K562 (cell line): ENCODE measurements at regions not wholly inside any gene's neighbourhood (a gene's known extent, or its start where the extent isn't known, plus 50 kb on each side); places are given as distances from the start of the nearest gene placed in this dataset.

ENCODE experiments used
- BRD9 ChIP-seq: fragments of 450-650 bp; IDR thresholded peaks from 2 replicates; pipeline ENCODE4 v1.6.1; 2018; ENCODE audit warnings: low read depth; ENCODE audit not compliant: partially characterized antibody
- L3MBTL2 ChIP-seq: fragments of 450-650 bp; IDR thresholded peaks from 2 replicates; pipeline ENCODE4 v1.6.1; 2016; ENCODE audit warnings: mild to moderate bottlenecking, moderate library complexity
- POLR3A ChIP-seq: IDR thresholded peaks from 2 replicates; pipeline ENCODE4 v1.6.1; 2011; ENCODE audit warnings: borderline replicate concordance, mild to moderate bottlenecking, moderate library complexity; ENCODE audit not compliant: insufficient read length, insufficient read depth; ENCODE audit errors: extremely low read depth
- PRMT5 ChIP-seq: sonication (generic); formaldehyde crosslinking; IDR thresholded peaks from 2 replicates; pipeline ENCODE4 v1.5.0; 2020; ENCODE audit warnings: missing genetic modification reagents
- ZNF695 ChIP-seq: fragments of 450-650 bp; formaldehyde crosslinking; IDR thresholded peaks from 2 replicates; pipeline ENCODE4 v1.4.0; 2020; ENCODE audit warnings: mild to moderate bottlenecking, moderate library complexity
- TF ChIP-seq, protein P1 (sequence below): fragments of 450-650 bp; IDR thresholded peaks from 2 replicates; pipeline ENCODE4 v1.6.1; 2016; ENCODE audit warnings: mild to moderate bottlenecking, moderate library complexity
- TF ChIP-seq, protein P2 (sequence below): fragments of 450-650 bp; formaldehyde crosslinking; IDR thresholded peaks from 2 replicates; pipeline ENCODE4 v1.4.0; 2020; ENCODE audit warnings: mild to moderate bottlenecking, moderate library complexity

DNA sequence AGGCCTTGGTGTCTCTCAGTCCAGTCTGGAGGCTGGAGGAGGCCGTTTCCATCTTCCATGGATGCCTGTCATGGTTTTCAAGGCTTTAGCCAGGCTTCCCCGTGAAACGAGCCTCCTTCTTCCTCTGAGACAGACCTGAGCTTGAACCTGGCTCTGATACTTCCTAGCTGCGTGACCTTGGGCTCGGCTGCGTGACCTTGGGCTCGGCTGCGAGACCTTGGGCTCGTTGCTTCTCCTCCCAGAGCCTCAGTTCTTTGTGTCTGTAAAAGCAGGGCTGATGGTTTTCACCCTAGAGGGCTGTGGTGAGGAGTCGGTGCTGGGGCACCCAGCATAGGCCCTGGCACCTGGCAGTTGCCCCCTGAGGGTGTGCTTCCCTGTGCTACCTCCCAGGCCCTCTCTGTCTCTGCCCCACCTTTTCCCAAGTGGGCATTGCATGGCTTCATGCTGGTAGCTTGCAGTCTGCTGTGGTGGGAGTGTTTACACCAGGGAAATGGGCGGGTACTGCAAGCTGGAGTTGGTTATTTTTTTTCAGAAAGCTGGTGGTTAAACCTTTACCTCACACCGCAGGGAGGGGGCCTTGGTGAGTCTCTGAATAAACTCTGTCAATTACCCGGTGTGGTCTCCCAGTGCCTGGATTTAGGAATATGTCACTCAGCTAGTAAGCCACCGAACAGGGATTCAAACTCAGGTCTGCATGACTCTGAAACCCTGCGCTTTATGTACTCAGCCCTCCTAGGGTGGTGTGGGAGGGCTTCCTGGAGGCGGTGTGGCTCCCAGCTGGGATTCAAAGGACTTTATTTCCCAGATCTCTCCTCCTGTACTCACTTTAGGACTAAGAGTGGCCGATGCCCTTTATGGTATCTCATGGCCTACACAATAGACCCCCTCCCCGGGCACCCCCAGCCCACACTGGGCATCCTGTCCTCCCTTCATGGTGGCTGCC is 129.0 kb upstream of the CIBAR2 start (continued):
- TF ChIP-seq, protein P1, sequence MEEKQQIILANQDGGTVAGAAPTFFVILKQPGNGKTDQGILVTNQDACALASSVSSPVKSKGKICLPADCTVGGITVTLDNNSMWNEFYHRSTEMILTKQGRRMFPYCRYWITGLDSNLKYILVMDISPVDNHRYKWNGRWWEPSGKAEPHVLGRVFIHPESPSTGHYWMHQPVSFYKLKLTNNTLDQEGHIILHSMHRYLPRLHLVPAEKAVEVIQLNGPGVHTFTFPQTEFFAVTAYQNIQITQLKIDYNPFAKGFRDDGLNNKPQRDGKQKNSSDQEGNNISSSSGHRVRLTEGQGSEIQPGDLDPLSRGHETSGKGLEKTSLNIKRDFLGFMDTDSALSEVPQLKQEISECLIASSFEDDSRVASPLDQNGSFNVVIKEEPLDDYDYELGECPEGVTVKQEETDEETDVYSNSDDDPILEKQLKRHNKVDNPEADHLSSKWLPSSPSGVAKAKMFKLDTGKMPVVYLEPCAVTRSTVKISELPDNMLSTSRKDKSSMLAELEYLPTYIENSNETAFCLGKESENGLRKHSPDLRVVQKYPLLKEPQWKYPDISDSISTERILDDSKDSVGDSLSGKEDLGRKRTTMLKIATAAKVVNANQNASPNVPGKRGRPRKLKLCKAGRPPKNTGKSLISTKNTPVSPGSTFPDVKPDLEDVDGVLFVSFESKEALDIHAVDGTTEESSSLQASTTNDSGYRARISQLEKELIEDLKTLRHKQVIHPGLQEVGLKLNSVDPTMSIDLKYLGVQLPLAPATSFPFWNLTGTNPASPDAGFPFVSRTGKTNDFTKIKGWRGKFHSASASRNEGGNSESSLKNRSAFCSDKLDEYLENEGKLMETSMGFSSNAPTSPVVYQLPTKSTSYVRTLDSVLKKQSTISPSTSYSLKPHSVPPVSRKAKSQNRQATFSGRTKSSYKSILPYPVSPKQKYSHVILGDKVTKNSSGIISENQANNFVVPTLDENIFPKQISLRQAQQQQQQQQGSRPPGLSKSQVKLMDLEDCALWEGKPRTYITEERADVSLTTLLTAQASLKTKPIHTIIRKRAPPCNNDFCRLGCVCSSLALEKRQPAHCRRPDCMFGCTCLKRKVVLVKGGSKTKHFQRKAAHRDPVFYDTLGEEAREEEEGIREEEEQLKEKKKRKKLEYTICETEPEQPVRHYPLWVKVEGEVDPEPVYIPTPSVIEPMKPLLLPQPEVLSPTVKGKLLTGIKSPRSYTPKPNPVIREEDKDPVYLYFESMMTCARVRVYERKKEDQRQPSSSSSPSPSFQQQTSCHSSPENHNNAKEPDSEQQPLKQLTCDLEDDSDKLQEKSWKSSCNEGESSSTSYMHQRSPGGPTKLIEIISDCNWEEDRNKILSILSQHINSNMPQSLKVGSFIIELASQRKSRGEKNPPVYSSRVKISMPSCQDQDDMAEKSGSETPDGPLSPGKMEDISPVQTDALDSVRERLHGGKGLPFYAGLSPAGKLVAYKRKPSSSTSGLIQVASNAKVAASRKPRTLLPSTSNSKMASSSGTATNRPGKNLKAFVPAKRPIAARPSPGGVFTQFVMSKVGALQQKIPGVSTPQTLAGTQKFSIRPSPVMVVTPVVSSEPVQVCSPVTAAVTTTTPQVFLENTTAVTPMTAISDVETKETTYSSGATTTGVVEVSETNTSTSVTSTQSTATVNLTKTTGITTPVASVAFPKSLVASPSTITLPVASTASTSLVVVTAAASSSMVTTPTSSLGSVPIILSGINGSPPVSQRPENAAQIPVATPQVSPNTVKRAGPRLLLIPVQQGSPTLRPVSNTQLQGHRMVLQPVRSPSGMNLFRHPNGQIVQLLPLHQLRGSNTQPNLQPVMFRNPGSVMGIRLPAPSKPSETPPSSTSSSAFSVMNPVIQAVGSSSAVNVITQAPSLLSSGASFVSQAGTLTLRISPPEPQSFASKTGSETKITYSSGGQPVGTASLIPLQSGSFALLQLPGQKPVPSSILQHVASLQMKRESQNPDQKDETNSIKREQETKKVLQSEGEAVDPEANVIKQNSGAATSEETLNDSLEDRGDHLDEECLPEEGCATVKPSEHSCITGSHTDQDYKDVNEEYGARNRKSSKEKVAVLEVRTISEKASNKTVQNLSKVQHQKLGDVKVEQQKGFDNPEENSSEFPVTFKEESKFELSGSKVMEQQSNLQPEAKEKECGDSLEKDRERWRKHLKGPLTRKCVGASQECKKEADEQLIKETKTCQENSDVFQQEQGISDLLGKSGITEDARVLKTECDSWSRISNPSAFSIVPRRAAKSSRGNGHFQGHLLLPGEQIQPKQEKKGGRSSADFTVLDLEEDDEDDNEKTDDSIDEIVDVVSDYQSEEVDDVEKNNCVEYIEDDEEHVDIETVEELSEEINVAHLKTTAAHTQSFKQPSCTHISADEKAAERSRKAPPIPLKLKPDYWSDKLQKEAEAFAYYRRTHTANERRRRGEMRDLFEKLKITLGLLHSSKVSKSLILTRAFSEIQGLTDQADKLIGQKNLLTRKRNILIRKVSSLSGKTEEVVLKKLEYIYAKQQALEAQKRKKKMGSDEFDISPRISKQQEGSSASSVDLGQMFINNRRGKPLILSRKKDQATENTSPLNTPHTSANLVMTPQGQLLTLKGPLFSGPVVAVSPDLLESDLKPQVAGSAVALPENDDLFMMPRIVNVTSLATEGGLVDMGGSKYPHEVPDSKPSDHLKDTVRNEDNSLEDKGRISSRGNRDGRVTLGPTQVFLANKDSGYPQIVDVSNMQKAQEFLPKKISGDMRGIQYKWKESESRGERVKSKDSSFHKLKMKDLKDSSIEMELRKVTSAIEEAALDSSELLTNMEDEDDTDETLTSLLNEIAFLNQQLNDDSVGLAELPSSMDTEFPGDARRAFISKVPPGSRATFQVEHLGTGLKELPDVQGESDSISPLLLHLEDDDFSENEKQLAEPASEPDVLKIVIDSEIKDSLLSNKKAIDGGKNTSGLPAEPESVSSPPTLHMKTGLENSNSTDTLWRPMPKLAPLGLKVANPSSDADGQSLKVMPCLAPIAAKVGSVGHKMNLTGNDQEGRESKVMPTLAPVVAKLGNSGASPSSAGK, result no peak
- TF ChIP-seq BRD9, result no peak
- no peak for TF ChIP-seq L3MBTL2
- TF ChIP-seq ZNF695 (CRISPR knock-in tag), result no peak
- no peak for TF ChIP-seq PRMT5 (CRISPR knock-in tag)
- TF ChIP-seq, protein P2, sequence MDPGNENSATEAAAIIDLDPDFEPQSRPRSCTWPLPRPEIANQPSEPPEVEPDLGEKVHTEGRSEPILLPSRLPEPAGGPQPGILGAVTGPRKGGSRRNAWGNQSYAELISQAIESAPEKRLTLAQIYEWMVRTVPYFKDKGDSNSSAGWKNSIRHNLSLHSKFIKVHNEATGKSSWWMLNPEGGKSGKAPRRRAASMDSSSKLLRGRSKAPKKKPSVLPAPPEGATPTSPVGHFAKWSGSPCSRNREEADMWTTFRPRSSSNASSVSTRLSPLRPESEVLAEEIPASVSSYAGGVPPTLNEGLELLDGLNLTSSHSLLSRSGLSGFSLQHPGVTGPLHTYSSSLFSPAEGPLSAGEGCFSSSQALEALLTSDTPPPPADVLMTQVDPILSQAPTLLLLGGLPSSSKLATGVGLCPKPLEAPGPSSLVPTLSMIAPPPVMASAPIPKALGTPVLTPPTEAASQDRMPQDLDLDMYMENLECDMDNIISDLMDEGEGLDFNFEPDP (CRISPR knock-in tag), result no peak
- no peak for TF ChIP-seq POLR3A
